ENCODE measurements at regions not wholly inside any gene's neighbourhood (a gene's known extent, or its start where the extent isn't known, plus 50 kb on each side); places are given as distances from the start of the nearest gene placed in this dataset.
"Not testable (repeated sequence)": the region's sequence is repeated elsewhere in the genome, so short reads cannot be mapped to it uniquely, and the experiment has no call there.

DNA sequence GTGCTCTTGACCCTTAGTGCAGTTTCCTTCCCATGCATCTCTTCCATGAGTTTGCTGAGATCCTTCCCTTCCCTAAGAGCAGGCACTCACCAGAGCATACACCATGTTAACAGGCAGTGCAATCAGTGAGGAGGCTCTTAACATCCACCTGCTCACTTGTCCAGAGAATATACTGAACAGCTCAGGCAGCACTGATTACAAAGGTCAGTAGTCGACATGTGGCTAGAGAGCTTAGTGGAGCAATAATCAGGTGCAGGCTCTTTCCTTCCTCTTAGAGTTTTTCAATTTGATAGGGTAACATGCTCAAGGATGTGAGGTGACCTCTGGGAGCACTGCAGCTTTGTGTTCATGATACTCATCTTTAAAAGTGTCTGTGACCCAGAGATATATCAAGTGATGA lies 144.1 kb upstream of the SETBP1 start:
- DNase-seq (ENCODE audit: low read depth), result no peak

- DNase-seq (ENCODE audit: low read depth), result no peak
These were observed 143.2 kb upstream of the SETBP1 start for GRCh38 chr18:44537526-44537925.

DNA sequence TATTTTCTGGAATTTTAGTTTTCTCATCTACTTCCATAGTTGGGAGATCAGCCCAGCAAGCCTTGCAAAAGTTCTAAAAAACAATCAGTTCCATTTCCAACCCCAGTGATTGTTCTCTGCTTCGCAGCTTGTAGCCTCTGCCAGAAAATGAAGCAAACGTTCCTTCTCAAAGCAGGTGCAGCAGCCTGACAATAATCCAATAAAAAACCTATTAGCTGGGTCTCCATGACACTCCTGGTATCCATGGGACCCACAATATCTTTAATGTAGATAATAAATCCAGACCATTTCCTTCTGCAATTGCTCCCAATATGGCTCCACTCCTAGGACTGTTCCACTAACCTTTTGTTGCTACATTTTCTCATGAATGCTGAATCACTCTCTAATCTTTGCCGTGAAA lies 140.8 kb upstream of the SETBP1 start:
- DNase-seq (ENCODE audit: low read depth), result no peak

- DNase-seq (ENCODE audit: low read depth), result no peak
These were observed 139.5 kb upstream of the SETBP1 start for GRCh38 chr18:44541159-44541558.

- DNase-seq (ENCODE audit: low read depth), result no peak
These were observed 138.9 kb upstream of the SETBP1 start for GRCh38 chr18:44541781-44542180.

GRCh38 chr18:44543387-44543786 lies 137.3 kb upstream of the SETBP1 start:
- DNase-seq (ENCODE audit: low read depth), result no peak

DNA sequence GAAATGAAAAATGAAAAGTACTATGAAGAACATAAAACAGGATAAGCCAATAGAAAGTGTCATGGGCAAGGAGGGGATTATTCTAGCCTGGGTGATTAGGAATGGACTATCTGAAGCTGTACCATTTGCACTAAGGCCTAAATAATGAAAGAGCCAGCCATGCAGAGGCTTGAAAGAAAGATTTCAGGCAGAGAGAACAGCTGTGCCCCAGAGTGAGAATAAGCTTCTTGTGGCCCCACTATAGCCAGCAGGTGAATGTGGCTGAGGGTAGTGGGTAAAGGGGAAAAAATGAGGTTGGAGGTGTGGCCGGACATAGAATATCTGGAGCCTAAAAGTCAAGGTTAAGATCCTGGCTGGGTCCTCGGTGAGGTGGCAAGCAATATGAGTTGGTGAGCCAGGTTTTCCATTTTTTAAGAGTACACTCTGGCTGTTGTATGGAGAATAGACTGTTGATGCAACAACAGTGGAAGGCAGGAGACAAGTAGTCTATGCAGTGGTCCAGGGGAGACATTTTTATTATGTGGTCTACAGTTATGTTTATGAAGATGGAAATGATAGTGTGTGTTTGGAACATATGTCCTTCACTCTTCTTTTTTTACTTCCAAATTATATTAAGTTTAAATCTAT lies 135.2 kb upstream of the SETBP1 start:
- DNase-seq (ENCODE audit: low read depth), result no peak

- DNase-seq (ENCODE audit: low read depth), result no peak
These were observed 133.7 kb upstream of the SETBP1 start for GRCh38 chr18:44546954-44547353.

DNA sequence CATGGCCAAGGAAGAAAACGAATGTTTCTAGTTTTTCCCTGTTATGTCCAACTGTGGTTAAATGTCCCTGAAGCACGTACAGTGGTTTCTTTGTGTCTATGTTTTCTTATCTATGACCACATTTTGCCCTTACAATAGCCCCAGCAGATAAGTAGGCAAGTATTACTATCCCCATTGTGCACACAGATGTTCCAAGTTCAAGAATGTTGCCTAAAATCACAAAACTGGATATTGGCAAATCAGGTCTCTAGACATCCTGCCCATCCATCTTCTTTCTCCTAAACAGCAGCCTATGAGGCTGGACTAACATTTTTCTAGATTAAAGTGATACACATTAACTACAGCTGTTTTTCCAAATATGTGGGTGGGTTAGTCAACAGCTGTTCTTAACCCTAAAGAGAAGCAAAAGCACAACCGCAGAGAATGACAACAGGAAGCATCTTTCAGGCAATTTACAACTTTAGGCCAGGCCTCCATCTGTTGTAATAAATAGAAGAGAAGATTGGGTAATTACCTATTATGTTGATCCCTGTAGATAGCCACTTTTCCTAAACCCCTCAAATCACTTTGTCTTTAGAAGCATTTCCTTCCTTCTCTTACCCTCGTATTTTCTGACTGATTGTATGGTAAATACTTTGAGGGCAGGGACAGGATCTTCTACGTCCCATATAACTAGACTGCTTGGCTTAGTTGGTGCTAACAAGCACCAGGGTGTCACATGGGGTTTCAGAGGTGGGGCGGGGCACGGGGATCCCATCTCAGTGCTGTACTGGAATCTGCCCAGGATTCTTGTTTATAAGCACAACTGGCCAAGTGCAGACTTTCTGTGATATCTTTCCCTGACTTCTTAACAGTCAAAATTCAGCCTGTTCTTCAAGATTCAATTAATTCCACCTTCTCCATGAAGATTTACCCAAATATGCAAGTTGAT lies 132.1 kb upstream of the SETBP1 start:
- no peak for DNase-seq (ENCODE audit: low read depth)

DNA sequence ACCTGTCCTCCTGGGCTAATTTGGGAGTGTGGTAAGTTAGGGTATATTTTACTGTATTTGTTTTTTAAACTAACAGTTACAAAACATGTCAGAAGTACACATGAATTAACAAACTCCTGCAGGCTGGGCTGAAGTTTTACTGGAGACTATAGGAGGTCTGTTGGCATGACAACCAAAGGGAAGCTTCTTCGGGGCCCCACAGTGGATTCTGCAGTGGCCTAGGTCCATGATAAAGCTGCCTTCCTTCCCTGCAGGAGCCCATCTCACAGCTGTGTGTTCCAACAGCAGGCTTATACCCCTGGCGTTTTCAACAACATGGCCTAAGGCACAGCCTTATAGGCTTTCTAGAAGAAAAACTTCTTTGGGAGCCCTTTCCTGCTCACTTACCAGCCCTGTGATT lies 128.0 kb upstream of the SETBP1 start:
- DNase-seq (ENCODE audit: low read depth), result no peak

GRCh38 chr18:44556296-44556695 lies 124.4 kb upstream of the SETBP1 start:
- no peak for DNase-seq (ENCODE audit: low read depth)

GRCh38 chr18:44557616-44558151 lies 123.0 kb upstream of the SETBP1 start:
- DNase-seq (ENCODE audit: low read depth), result no peak

DNA sequence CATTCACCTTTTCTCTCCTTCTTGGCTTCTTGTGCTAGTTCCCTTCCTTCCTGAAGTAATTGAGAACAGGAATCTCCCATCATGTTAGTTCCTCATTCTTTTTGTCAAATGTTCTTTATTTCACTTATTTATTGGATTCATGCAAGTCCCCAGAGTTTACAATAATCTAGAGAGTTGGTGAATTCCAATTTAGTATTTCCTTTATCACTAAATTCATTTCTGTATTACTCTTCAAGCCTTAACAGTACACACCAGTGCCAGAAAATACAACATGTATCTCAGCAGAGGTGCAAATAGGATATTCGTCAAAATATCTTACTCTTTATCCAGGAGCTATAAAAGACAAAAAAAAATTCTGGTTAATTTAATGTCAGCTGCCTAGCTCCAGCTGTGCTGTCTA lies 121.9 kb upstream of the SETBP1 start:
- no peak for DNase-seq (ENCODE audit: low read depth)

- DNase-seq (ENCODE audit: low read depth), result no peak
These were observed 117.7 kb upstream of the SETBP1 start for GRCh38 chr18:44562986-44563385.

GRCh38 chr18:44564922-44565321 lies 115.8 kb upstream of the SETBP1 start:
- DNase-seq (ENCODE audit: low read depth), result no peak

GRCh38 chr18:44568342-44568741 lies 112.3 kb upstream of the SETBP1 start:
- DNase-seq (ENCODE audit: low read depth), result no peak

GRCh38 chr18:44568986-44569385 lies 111.7 kb upstream of the SETBP1 start:
- no peak for DNase-seq (ENCODE audit: low read depth)

- DNase-seq (ENCODE audit: low read depth), result no peak
These were observed 111.2 kb upstream of the SETBP1 start for GRCh38 chr18:44569391-44570055.

DNA sequence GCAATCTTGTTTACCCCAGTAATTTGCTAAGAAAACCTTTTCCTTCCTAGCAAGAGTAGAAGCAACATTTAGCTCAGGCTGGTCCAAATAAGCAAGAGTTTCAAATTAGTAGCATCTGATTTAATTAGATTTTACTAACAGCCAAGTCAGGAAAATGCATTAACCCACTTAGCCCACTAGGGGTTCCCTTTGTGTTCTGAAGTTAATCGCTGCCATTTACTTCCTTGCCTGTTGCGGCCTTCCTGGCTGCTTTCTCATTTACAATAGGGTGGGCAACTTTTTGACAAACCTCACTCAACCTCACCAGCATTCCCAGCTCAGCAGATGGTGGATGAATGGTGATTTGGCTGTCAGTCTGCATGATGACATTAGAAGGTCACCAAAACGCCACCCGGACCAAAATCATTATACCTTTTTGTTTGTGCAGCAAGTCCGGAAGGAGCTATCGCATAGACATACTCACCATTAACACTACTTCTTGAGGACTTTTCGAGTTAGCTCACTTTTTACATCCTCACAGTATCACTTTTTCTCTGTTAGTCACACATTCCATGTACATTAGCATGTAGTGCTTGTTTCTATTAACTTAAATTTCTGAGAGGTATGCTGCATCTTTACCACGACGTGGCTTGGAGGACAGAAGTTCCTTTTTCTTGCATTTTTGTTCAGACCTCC lies 101.5 kb upstream of the SETBP1 start:
- no peak for DNase-seq (ENCODE audit: low read depth)

GRCh38 chr18:44579745-44580144 lies 100.9 kb upstream of the SETBP1 start:
- DNase-seq (ENCODE audit: low read depth), result no peak

DNA sequence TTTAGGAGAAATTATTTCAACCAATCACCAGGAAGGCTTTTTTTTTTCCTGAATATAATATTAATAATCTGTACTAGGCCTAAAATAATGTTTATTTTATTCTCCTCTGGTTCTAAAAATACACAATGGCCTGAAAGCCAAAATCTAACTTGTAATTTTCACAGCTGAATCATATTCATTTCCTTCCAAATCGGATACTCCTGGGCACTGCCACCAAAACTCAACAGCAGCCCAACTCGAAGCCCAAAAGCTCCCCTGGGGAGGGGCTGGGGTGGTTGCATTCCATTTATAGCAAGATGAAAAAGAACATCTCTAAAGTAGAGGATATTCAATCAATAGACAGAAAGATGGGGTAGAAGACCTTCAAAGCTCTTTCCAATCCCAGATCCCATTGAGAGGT lies 100.5 kb upstream of the SETBP1 start:
- DNase-seq (ENCODE audit: low read depth), result no peak

GRCh38 chr18:44580782-44581181 lies 99.9 kb upstream of the SETBP1 start:
- DNase-seq (ENCODE audit: low read depth), result not testable (repeated sequence)
